Endodermal cell (in vitro differentiated cells): ENCODE measurements at regions not wholly inside any gene's neighbourhood (a gene's known extent, or its start where the extent isn't known, plus 50 kb on each side); places are given as distances from the start of the nearest gene placed in this dataset.

ENCODE experiments used
- DNase-seq: peaks from one replicate; pipeline ENCODE4 v3.0.0-alpha.2; 2017
- H3K27ac ChIP-seq: 2 replicates; pipeline ENCODE4 v1.5.1; 2013; ENCODE audit warnings: mild to moderate bottlenecking, low read depth, low read length, moderate library complexity
- H3K27me3 ChIP-seq: 2 replicates; pipeline ENCODE4 v1.6.1; 2013; ENCODE audit warnings: mild to moderate bottlenecking, low read length, moderate library complexity; ENCODE audit not compliant: insufficient read depth, control insufficient read depth, poor library complexity, severe bottlenecking
- H3K36me3 ChIP-seq: 2 replicates; pipeline ENCODE4 v1.7.0; 2013; ENCODE audit warnings: mild to moderate bottlenecking, low read length, moderate library complexity; ENCODE audit not compliant: control insufficient read depth, insufficient read depth
- H3K4me1 ChIP-seq: one replicate; pipeline ENCODE4 v1.7.0; 2013; ENCODE audit warnings: low read length; ENCODE audit not compliant: control insufficient read depth, insufficient read depth
- H3K4me3 ChIP-seq: 2 replicates; pipeline ENCODE4 v1.5.1; 2013; ENCODE audit warnings: mild to moderate bottlenecking, low read length, moderate library complexity
- H3K9ac ChIP-seq: 2 replicates; pipeline ENCODE4 v1.6.1; 2013; ENCODE audit warnings: mild to moderate bottlenecking, low read length, moderate library complexity; ENCODE audit not compliant: poor library complexity, severe bottlenecking; ENCODE audit errors: extremely low read depth
- H3K9me3 ChIP-seq: 2 replicates; pipeline ENCODE4 v1.6.1; 2013; ENCODE audit warnings: mild to moderate bottlenecking, low read length, moderate library complexity; ENCODE audit not compliant: control insufficient read depth
- H3K27ac Mint-ChIP-seq: 2 replicates; pipeline ENCODE4 v1.8.0; 2020; ENCODE audit warnings: mixed read lengths
- H3K27me3 Mint-ChIP-seq: 2 replicates; pipeline ENCODE4 v1.8.0; 2021; ENCODE audit warnings: mild to moderate bottlenecking, mixed read lengths; ENCODE audit not compliant: insufficient read depth
- H3K36me3 Mint-ChIP-seq: 2 replicates; pipeline ENCODE4 v1.8.0; 2020; ENCODE audit warnings: low read depth, mixed read lengths
- H3K4me1 Mint-ChIP-seq: 2 replicates; pipeline ENCODE4 v1.8.0; 2020; ENCODE audit warnings: mixed read lengths
- H3K4me3 Mint-ChIP-seq: 2 replicates; pipeline ENCODE4 v1.8.0; 2020; ENCODE audit warnings: mild to moderate bottlenecking, moderate library complexity, mixed read lengths
- H3K9me3 Mint-ChIP-seq: 2 replicates; pipeline ENCODE4 v1.8.0; 2020; ENCODE audit warnings: mild to moderate bottlenecking, mixed read lengths
- WGBS, 2 experiments: methylation state at CpG; one replicate each; pipeline versions ENCODE4 v1.1.5 to v1.1.7; 2013; ENCODE audit warnings: missing lambda C conversion rate in 2 of 2, mixed read lengths in 1 of 2; ENCODE audit not compliant: insufficient coverage in 1 of 2, insufficient read length in 1 of 2; 5-methylcytosine and 5-hydroxymethylcytosine counted together
- TF ChIP-seq, protein P1 (sequence below): fragments of 200-600 bp; sonication (generic); conservative IDR thresholded peaks from 2 replicates; pipeline ENCODE4 v1.5.0; 2021; ENCODE audit warnings: antibody characterized with exemption, mild to moderate bottlenecking

DNA sequence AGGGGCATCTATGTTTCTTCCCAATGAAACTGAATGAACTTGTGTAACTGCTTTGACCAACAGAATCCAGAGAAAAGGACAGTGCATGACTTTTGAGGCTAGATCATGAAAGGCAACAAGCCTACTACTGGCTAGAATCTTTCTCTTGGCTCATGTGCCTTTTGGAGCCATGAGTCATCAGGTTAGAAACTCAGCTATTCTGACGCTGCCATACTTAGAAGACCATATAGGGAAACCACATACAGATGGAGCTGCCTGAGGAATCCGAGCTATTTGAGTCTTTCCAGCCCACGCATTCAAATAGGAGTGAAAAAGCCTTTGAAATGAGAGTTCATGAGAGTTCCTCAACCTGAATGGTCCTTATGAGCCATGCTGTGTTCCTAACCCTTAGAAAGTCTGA is 738.5 kb upstream of the CHRM3 start:
- Histone ChIP-seq H3K4me1 (peaks cover 14% of the 10 kb centered on the region), H3K4me3 (no peak overlapping the region), H3K27ac (peak overlapping the region; percentile 65), H3K36me3 (no peaks in the 10 kb centered on the region), H3K9ac (no peak overlapping the region), H3K9me3 (peaks cover 4% of the 10 kb centered on the region), H3K27me3 (no peaks in the 10 kb centered on the region)
- no peaks in the 10 kb centered on the region for H3K9me3 Mint-ChIP-seq
- no peak overlapping the region for H3K4me3 Mint-ChIP-seq
- H3K27me3 Mint-ChIP-seq: no peaks in the 10 kb centered on the region
- H3K27ac Mint-ChIP-seq: peak overlapping the region; percentile 16
- H3K4me1 Mint-ChIP-seq: peaks cover 10% of the 10 kb centered on the region
- TF ChIP-seq, protein P1, sequence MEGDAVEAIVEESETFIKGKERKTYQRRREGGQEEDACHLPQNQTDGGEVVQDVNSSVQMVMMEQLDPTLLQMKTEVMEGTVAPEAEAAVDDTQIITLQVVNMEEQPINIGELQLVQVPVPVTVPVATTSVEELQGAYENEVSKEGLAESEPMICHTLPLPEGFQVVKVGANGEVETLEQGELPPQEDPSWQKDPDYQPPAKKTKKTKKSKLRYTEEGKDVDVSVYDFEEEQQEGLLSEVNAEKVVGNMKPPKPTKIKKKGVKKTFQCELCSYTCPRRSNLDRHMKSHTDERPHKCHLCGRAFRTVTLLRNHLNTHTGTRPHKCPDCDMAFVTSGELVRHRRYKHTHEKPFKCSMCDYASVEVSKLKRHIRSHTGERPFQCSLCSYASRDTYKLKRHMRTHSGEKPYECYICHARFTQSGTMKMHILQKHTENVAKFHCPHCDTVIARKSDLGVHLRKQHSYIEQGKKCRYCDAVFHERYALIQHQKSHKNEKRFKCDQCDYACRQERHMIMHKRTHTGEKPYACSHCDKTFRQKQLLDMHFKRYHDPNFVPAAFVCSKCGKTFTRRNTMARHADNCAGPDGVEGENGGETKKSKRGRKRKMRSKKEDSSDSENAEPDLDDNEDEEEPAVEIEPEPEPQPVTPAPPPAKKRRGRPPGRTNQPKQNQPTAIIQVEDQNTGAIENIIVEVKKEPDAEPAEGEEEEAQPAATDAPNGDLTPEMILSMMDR: no peak
- WGBS, 2 experiments: 18 to 26% methylated on average over 3 of the region's 3 CpGs
- no peaks in the 10 kb centered on the region for H3K36me3 Mint-ChIP-seq
- peak; percentile 73 for DNase-seq

DNA sequence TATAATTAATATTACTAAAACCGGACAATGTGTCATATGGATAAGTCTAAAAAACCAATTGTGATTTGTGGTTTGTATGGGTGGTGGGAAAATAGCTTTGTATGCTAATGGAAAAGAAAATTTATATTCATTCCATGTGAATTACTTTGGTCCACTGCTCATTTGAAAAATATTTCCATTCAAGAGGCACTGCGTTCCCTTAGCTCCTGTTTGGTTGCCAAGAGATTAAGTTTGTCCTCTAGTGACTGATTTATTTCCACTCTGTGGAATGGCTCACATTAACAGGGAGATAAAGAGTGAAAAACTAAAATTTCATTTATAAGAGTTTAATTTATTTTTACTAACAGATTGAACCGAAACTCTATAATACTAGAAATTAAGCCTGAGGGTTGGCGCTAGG is 744.1 kb upstream of the CHRM3 start:
- no peaks in the 10 kb centered on the region for H3K4me1 ChIP-seq
- H3K9ac ChIP-seq: no peak overlapping the region
- TF ChIP-seq, protein P1: no peak
- H3K4me1 Mint-ChIP-seq: no peaks in the 10 kb centered on the region
- no peaks in the 10 kb centered on the region for H3K9me3 ChIP-seq
- H3K9me3 Mint-ChIP-seq: no peaks in the 10 kb centered on the region
- no peak overlapping the region for H3K4me3 ChIP-seq
- no peaks in the 10 kb centered on the region for H3K27me3 ChIP-seq
- WGBS, 2 experiments: 83 to 94% methylated on average over 1 to 3 of the region's 4 CpGs
- H3K4me3 Mint-ChIP-seq: no peak overlapping the region
- H3K27ac ChIP-seq: no peak overlapping the region
- no peaks in the 10 kb centered on the region for H3K27me3 Mint-ChIP-seq
- no peaks in the 10 kb centered on the region for H3K36me3 ChIP-seq
- no peak overlapping the region for H3K27ac Mint-ChIP-seq
- DNase-seq: no peak
- H3K36me3 Mint-ChIP-seq: no peaks in the 10 kb centered on the region

DNA sequence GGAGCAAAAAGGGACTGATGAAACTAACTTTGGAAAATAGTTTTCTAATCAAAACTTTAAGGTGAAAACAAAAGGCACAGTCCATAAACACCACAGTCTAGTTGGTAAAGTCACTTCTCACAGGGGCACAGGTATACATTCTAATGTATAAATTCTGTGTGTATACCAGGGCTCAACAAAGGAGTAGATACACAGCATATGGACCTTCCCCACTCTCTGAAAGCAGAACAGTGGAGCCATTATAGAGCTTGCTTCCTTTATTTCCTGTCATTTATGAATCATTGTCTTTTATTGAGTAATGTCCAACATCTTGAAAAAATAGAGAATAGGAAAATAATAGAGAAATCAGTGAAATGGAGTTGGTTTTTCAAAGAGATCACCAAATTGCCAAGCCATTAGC is 746.5 kb upstream of the CHRM3 start:
- H3K27ac Mint-ChIP-seq: no peak overlapping the region
- Histone ChIP-seq H3K36me3 (no peaks in the 10 kb centered on the region), H3K27me3 (no peaks in the 10 kb centered on the region), H3K27ac (no peak overlapping the region), H3K9ac (no peak overlapping the region), H3K9me3 (no peaks in the 10 kb centered on the region), H3K4me1 (no peaks in the 10 kb centered on the region), H3K4me3 (no peak overlapping the region)
- no peaks in the 10 kb centered on the region for H3K4me1 Mint-ChIP-seq
- TF ChIP-seq, protein P1: no peak
- no peak overlapping the region for H3K4me3 Mint-ChIP-seq
- DNase-seq: no peak
- peaks cover 1% of the 10 kb centered on the region for H3K9me3 Mint-ChIP-seq
- H3K36me3 Mint-ChIP-seq: no peaks in the 10 kb centered on the region
- no peaks in the 10 kb centered on the region for H3K27me3 Mint-ChIP-seq
